Activated T-cell treated with anti-CD3 and anti-CD28 coated beads for 4 hours (primary cell): ENCODE measurements at regions not wholly inside any gene's neighbourhood (a gene's known extent, or its start where the extent isn't known, plus 50 kb on each side); places are given as distances from the start of the nearest gene placed in this dataset.

Experiments
- DNase-seq: peaks from one replicate; pipeline ENCODE4 v3.0.0-alpha.2; 2020

DNA sequence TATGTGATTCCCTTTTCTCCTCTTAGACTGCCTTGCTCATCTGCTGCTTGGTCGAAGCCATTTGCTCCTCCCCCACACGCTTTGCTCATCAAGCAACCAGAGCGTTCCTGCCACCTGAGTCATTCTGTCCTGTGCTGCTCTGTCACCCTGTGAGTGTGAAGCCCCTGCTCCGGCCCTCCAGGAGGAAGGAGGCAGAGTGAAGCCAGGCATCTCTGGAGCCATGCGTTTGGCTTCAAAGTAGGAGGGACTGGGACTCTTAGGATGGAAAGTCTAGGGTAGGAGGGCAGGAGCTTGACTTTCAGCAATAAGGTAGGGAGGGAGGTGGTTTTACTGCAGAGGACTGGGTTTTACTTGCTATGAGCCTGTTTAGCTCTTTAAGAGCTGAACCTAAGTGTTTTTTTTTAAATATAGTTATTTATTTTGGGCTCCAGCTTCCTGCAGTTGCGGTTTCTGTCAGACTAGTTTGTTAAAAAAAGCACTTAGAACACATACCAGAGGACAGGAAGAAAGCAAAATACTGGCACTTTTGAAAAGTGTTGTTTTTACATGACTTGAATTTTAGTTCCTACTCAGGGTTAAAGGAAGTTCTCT lies 63.6 kb downstream of the SPINK2 start:
- peak; percentile 65 for DNase-seq

- no peak for DNase-seq
Observed at GRCh38 chr4:56757261-56757746, 64.2 kb downstream of the SPINK2 start.

DNA sequence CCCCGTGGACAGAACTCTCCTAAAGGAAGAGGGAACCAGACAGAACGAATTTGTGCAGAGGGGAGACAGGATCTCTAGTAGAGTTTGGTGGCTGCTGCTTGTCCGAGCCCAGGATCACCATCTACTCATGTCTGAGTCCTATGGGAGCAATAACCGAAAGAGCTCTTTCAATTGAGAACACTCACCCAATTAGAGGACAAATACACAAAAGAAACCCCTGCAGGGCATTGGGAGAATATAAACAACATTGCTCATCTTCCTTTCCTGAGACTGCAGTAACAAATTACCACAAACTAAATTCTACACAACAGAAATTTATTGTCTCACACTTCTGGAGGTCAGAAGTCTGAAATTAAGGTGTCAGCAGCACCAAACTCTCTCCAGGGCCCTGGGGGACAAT lies 65.6 kb downstream of the SPINK2 start:
- DNase-seq, result no peak

GRCh38 chr4:56752985-56753384 lies 68.5 kb downstream of the SPINK2 start:
- DNase-seq, result no peak

GRCh38 chr4:56750231-56750630 lies 69.1 kb upstream of the HOPX start:
- no peak for DNase-seq

DNA sequence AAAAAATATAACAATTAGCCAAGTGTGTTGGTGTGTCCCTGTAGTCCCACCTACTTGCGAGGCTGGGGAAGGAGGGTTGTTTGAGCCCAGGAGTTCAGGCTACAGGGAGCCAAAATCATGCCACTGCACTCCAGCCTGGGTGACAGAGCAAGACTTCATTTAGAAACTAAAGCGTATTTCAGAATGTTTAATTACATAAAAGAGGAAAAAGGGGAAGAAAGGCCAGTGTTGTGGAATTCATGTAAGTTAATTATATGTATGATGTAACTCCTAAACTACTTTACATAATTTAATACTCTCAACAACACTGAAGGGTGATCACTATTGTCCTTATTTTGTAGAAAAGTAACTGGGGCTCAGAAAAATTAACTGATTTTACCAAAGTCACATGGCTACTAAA lies 67.2 kb upstream of the HOPX start:
- DNase-seq, result no peak

DNA sequence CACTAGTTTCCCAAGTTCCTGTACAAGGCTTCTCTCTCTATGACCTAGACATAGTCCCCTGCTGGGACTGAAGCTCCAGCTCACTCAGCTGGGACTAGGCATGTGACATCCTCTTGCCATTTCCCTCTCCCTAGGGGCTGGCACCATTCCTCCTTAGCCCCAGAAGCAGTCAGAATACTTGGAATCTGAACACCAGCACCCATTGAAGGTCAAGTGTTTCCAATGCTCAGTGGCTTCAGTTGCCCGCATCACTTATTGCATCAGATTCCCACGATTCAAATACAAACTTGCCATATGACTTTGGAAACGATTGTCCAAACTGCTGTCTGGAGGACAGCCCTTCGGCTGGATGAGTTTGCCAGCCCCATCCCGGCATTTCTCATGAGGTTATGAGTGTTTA lies 65.5 kb upstream of the HOPX start:
- DNase-seq, result no peak

DNA sequence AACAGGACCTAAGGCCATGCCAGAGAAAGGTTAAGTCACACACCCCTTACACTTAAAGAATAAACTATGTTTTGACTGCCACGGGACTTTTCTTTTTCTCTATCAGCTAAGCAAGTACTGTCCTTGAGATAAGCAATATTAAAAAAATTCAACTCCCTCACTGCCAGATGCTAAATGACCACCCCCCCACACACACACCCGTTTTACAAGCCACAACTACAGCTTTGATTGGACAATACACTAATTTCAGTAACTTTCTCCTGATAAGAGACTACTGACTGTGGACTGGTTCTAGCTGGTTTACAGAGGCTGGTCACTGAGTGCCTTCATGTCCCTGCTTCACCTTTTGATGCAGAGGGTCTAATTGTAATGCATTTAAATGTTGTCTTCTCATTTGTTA lies 63.9 kb upstream of the HOPX start:
- DNase-seq, result no peak

GRCh38 chr4:56744030-56744429 lies 62.9 kb upstream of the HOPX start:
- no peak for DNase-seq

- DNase-seq, result no peak
Observed at GRCh38 chr4:56743550-56743949, 62.5 kb upstream of the HOPX start.

DNA sequence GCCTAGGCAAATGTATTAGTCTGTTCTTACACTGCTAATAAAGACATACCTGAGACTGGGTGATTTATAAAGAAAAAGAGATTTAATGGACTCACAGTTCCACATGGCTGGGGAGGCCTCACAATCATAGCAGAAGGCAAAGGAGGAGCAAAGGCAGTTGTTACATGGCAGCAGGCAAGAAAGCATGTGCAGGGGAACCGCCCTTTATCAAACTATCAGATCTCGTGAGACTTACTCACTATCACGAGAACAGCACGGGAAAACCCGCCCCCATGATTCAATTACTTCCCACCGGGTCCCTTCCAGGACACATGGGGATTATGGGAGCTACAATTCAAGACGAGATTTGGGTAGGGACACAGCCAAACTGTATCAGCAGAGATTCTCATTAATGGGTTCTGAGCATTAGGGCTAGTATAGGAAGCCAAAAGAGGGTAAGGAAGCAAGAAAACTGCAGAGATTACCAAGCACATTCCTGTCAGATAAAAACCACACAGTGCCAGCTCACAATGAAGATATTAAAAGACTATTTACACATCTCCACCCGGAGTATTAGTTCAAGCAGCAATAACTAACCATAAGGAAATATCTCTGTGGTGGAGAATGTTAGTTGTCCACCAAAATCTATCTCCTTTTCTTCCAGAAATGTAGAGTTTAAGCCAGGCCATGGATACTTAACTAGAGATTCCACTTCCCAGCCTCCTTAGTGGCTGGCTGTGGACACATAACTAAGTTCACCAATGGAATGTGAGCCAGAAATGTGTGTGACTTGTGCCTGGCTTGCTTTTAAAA lies 61.2 kb upstream of the HOPX start:
- no peak for DNase-seq

- no peak for DNase-seq
Observed at GRCh38 chr4:56741595-56741994, 60.5 kb upstream of the HOPX start.

DNA sequence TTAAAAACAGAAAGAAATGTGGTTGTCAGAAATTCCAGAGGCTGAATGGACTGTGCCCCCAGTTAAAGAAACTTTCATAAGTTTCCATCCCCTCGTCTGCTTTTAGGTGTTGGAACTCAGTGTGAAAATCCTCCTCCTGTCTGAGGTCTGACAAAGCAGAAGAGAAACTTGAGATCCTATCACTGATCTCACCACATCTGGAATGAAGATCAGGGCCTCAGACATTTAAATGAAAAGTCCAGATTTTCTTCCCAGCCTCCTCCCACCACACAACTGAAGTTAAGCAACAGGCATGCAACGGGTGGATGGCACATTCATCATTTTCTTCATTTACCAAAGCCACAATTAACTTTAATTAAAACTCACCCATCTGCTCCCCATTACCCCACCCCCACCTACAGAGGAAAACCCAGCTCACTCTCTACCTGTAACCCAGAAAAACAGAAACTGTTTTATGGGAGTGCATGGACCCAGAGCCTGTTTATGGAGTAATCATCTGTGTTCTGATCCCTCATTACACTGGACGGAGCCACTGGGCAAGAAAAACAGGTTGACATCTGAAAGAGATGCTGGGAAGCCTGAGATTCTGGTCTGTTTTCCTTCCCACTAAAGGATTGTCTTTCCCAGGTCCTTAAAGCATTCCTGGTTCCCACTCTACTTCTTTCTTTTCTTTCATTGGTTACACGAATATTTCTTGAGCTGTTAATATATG lies 58.1 kb upstream of the HOPX start:
- DNase-seq, result no peak

GRCh38 chr4:56737666-56738065 lies 56.6 kb upstream of the HOPX start:
- DNase-seq, result no peak

- no peak for DNase-seq
Observed at GRCh38 chr4:56733352-56733751, 52.3 kb upstream of the HOPX start.

GRCh38 chr4:56732301-56732700 lies 51.2 kb upstream of the HOPX start:
- no peak for DNase-seq

DNA sequence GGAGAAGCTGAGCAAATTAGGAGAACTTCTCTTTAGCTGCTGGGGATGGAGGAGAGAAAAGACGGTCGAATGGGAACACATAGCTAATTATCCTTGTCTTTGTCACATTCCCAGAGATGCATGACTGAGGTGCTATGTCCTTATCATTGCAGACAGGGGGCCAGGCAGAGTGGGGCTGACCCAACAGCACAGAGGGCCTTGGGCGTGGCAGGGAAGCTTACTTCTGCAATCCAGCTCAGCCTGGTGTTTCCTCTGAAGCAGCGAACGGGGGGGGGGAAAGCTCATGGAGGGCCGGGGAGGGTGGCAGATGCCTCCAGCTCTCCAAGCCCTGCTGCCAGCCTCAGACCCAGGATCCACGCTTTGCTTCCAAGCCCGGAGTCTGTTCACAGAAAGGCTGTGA lies 50.8 kb upstream of the HOPX start:
- DNase-seq, result no peak
